GM18505 (cell line): ENCODE measurements at regions not wholly inside any gene's neighbourhood (a gene's known extent, or its start where the extent isn't known, plus 50 kb on each side); places are given as distances from the start of the nearest gene placed in this dataset.

ENCODE experiments used
- ATAC-seq: cut with Tn5 transposase; IDR thresholded peaks from one replicate; pipeline ENCODE4 v1.9.1; 2021; ENCODE audit not compliant: unreplicated experiment
- POLR2A ChIP-seq: IDR thresholded peaks from 4 replicates; pipeline ENCODE4 v1.6.1; 2011; ENCODE audit warnings: borderline replicate concordance; ENCODE audit not compliant: insufficient read depth, insufficient read length; ENCODE audit errors: extremely low read depth

DNA sequence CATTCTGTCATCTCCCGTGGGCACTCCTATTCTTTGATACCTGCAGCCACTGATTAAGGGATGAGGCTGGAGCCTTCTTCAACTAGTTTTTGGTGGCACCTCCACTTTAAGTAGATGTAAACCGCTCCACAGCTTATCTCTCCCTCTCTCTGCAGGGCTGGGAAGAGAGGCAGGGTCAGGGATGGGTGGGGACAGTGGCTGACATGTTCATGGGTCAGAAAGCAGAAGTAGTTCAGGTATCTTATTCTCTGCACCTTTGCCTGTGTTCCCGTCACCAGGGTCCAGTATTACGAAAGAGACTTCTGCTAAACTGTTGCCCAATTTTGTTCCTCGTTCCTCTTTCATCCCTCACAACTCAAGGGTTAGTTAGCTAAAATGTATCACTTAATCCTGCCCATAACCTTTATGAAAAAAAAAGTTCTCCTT lies 51.7 kb upstream of the EDEM3 start:
- ATAC-seq, result no peak
- no peak for TF ChIP-seq POLR2A

DNA sequence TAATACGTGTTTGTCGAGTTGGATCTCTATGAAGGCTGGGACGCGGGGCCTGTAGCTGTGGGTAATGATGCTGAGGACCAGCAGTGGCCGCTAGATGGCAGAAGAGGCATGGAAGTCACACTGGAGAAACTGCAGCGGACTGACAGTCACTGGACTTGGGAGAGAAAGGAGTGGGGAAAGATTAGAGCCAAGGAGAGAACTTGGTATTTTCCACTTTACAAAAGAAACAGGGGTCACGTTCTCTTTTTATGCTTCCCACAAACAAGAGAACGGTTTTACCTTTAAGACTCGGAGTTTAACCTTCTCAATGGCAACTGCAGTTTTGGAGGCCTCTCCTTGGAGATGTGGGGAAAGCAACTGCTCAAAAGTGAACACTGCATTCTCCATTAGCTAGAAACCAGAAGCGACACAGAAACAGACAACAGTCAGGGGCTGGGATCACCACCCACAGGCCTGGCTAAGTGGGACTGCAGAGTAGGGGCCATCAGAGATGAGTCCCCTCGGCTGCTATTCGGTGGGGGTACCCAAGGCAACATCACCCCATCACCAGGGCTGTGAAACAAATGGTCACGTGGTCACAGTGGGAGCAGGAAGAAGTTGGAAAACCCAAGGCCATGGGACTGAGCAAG lies 51.1 kb upstream of the EDEM3 start:
- peak; percentile 79 for ATAC-seq

More for the DNA sequence above, 51.1 kb upstream of the EDEM3 start:
- no peak for TF ChIP-seq POLR2A
